Activated T-helper 17 cell treated with anti-CD3 and anti-CD28 coated beads, Interleukin-2, amount 50 U/mL, for 72 hours (primary cell): ENCODE measurements at regions not wholly inside any gene's neighbourhood (a gene's known extent, or its start where the extent isn't known, plus 50 kb on each side); places are given as distances from the start of the nearest gene placed in this dataset.

Experiments
- ATAC-seq: fragments of 150-1000 bp; cut with Tn5 transposase; replicated peaks from 2 replicates; pipeline ENCODE4 v1.10.0; 2021; ENCODE audit warnings: mild to moderate bottlenecking, moderate library complexity
- H3K27ac Mint-ChIP-seq: one replicate; pipeline ENCODE4 v1.8.0; 2022; ENCODE audit warnings: mixed read lengths
- H3K27me3 Mint-ChIP-seq: one replicate; pipeline ENCODE4 v1.8.0; 2022; ENCODE audit warnings: mixed read lengths
- H3K36me3 Mint-ChIP-seq: one replicate; pipeline ENCODE4 v1.8.0; 2022; ENCODE audit warnings: low read depth, mild to moderate bottlenecking, mixed read lengths
- H3K4me1 Mint-ChIP-seq: one replicate; pipeline ENCODE4 v1.8.0; 2022; ENCODE audit warnings: mixed read lengths
- H3K4me3 Mint-ChIP-seq: one replicate; pipeline ENCODE4 v1.8.0; 2022; ENCODE audit warnings: mild to moderate bottlenecking, mixed read lengths
- H3K9me3 Mint-ChIP-seq: one replicate; pipeline ENCODE4 v1.8.0; 2022; ENCODE audit warnings: mixed read lengths

- Mint-ChIP-seq H3K9me3 (peaks cover 4% of the 10 kb centered on the region), H3K27ac (no peak overlapping the region), H3K36me3 (no peaks in the 10 kb centered on the region), H3K4me1 (no peaks in the 10 kb centered on the region), H3K27me3 (no peaks in the 10 kb centered on the region), H3K4me3 (no peak overlapping the region)
- no peak for ATAC-seq
These were observed 1755.5 kb downstream of the PCDH19 start for GRCh38 chrX:98654565-98654964.
